HG03457 (cell line): ENCODE measurements at regions not wholly inside any gene's neighbourhood (a gene's known extent, or its start where the extent isn't known, plus 50 kb on each side); places are given as distances from the start of the nearest gene placed in this dataset.

Experiments used
- ATAC-seq: cut with Tn5 transposase; IDR thresholded peaks from one replicate; pipeline ENCODE4 v1.9.1; 2021; ENCODE audit warnings: moderate number of reproducible peaks; ENCODE audit not compliant: unreplicated experiment

GRCh38 chr2:220194630-220195584 is 567.5 kb downstream of the SLC4A3 start:
- ATAC-seq, result no peak

- no peak for ATAC-seq
Observed at GRCh38 chr2:220198896-220199295, 571.5 kb downstream of the SLC4A3 start.

- ATAC-seq, result no peak
Observed at GRCh38 chr2:220202066-220202465, 574.6 kb downstream of the SLC4A3 start.

- no peak for ATAC-seq
Observed at GRCh38 chr2:220209093-220209492, 581.7 kb downstream of the SLC4A3 start.

- ATAC-seq, result no peak
Observed at GRCh38 chr2:220209751-220210150, 582.3 kb downstream of the SLC4A3 start.

- ATAC-seq, result no peak
Observed at GRCh38 chr2:220212296-220213080, 585.1 kb downstream of the SLC4A3 start.

GRCh38 chr2:220215785-220216184 is 588.4 kb downstream of the SLC4A3 start:
- no peak for ATAC-seq

GRCh38 chr2:220219371-220219770 is 591.9 kb downstream of the SLC4A3 start:
- no peak for ATAC-seq

GRCh38 chr2:220220009-220220408 is 592.6 kb downstream of the SLC4A3 start:
- ATAC-seq, result no peak

- ATAC-seq, result no peak
Observed at GRCh38 chr2:220221992-220222391, 594.6 kb downstream of the SLC4A3 start.

GRCh38 chr2:220224691-220225543 is 597.5 kb downstream of the SLC4A3 start:
- no peak for ATAC-seq

GRCh38 chr2:220226076-220226475 is 598.6 kb downstream of the SLC4A3 start:
- no peak for ATAC-seq

GRCh38 chr2:220226546-220226945 is 599.1 kb downstream of the SLC4A3 start:
- ATAC-seq, result no peak

- no peak for ATAC-seq
Observed at GRCh38 chr2:220227266-220227920, 600.0 kb downstream of the SLC4A3 start.

GRCh38 chr2:220228310-220229006 is 601.0 kb downstream of the SLC4A3 start:
- ATAC-seq, result no peak

- no peak for ATAC-seq
Observed at GRCh38 chr2:220240641-220241040, 613.2 kb downstream of the SLC4A3 start.

GRCh38 chr2:220241423-220241822 is 614.0 kb downstream of the SLC4A3 start:
- ATAC-seq, result no peak

GRCh38 chr2:220243571-220243970 is 616.1 kb downstream of the SLC4A3 start:
- no peak for ATAC-seq

- ATAC-seq, result no peak
Observed at GRCh38 chr2:220246386-220246785, 619.0 kb downstream of the SLC4A3 start.
